H1 (cell line): ENCODE measurements at regions not wholly inside any gene's neighbourhood (a gene's known extent, or its start where the extent isn't known, plus 50 kb on each side); places are given as distances from the start of the nearest gene placed in this dataset.
"Not testable (repeated sequence)": the region's sequence is repeated elsewhere in the genome, so short reads cannot be mapped to it uniquely, and the experiment has no call there.

Experiments
- CTCF ChIP-seq, 3 experiments: IDR thresholded peaks; 1 replicate in 2 of 3; 2 replicates in 1 of 3; pipeline versions ENCODE4 v1.5.1 to v1.6.1; 2011; ENCODE audit warnings: low read length in 3 of 3, mild to moderate bottlenecking in 3 of 3, inconsistent platforms in 2 of 3, low read depth in 1 of 3, moderate library complexity in 1 of 3; ENCODE audit not compliant: insufficient read depth in 1 of 3; ENCODE audit errors: control extremely low read depth in 1 of 3
- E2F6 ChIP-seq: IDR thresholded peaks from 2 replicates; pipeline ENCODE4 v1.6.1; 2012; ENCODE audit warnings: inconsistent platforms
- EP300 ChIP-seq, 2 experiments: IDR thresholded peaks; 1 replicate in 1 of 2; 2 replicates in 1 of 2; pipeline ENCODE4 v1.6.1; 2011 to 2012; ENCODE audit warnings: low read depth in 2 of 2, low read length in 2 of 2, mild to moderate bottlenecking in 2 of 2, borderline replicate concordance in 1 of 2, inconsistent platforms in 1 of 2, moderate library complexity in 1 of 2
- EZH2 ChIP-seq: fragments of 200-600 bp; sonication (generic); IDR thresholded peaks from 2 replicates; pipeline ENCODE4 v1.7.1; 2012; ENCODE audit warnings: low read depth, mild to moderate bottlenecking, moderate library complexity, low read length, inconsistent platforms; ENCODE audit not compliant: severe bottlenecking
- JUND ChIP-seq: IDR thresholded peaks from 2 replicates; pipeline ENCODE4 v1.6.1; 2011; ENCODE audit warnings: mild to moderate bottlenecking, improper control_type of control experiment, low read length
- MAX ChIP-seq: IDR thresholded peaks from 2 replicates; pipeline ENCODE4 v1.6.1; 2012; ENCODE audit warnings: inconsistent platforms
- RAD21 ChIP-seq, 2 experiments: IDR thresholded peaks in 1 of 2; conservative IDR thresholded peaks in 1 of 2; 2 replicates each; pipeline ENCODE4 v1.6.1; 2011; ENCODE audit warnings: low read depth in 2 of 2, low read length in 2 of 2, improper control_type of control experiment in 1 of 2, inconsistent platforms in 1 of 2, mild to moderate bottlenecking in 1 of 2, moderate library complexity in 1 of 2
- RBBP5 ChIP-seq: IDR thresholded peaks from 2 replicates; pipeline ENCODE4 v1.7.1; 2012; ENCODE audit warnings: low read depth, mild to moderate bottlenecking, inconsistent platforms, low read length, moderate library complexity, borderline replicate concordance
- USF2 ChIP-seq: IDR thresholded peaks from 2 replicates; pipeline ENCODE4 v1.6.1; 2011; ENCODE audit warnings: low read length, improper control_type of control experiment

GRCh38 chr17:64794548-64795274, 124.6 kb downstream of the LRRC37A3 start:
- TF ChIP-seq CTCF (IDR thresholded peaks at IDR 0.05; ENCODE audit: control extremely low read depth in 1 of 3, insufficient read depth in 1 of 3, low read depth in 1 of 3, low read length in 3 of 3); USF2; MAX; RAD21 (IDR thresholded peaks at IDR 0.05 in 1 of 2, conservative IDR thresholded peaks at IDR 0.05 in 1 of 2; ENCODE audit: low read depth in 2 of 2, low read length in 2 of 2); EZH2; RBBP5; EP300 (IDR thresholded peaks at IDR 0.05; ENCODE audit: borderline replicate concordance in 1 of 2, low read depth in 2 of 2, low read length in 2 of 2); JUND; E2F6: not testable (repeated sequence)
